Adrenal gland (tissue), 9 donors: ENCODE measurements at regions not wholly inside any gene's neighbourhood (a gene's known extent, or its start where the extent isn't known, plus 50 kb on each side); places are given as distances from the start of the nearest gene placed in this dataset.

Source experiments
- DNase-seq, 7 donors: peaks; one replicate each; pipeline ENCODE4 v3.0.0-alpha.2; 2019 to 2020
- H3K27ac ChIP-seq, 5 donors: fragments of 200-600 bp; sonication (generic) in 4 of 5; 1 replicate in 3 of 5; 2 replicates in 2 of 5; pipeline versions ENCODE4 v1.5.1 to v1.8.0; 2016 to 2020; ENCODE audit warnings: mild to moderate bottlenecking in 1 of 5
- H3K27me3 ChIP-seq: fragments of 200-600 bp; 2 replicates; pipeline ENCODE4 v1.8.0; 2021
- H3K36me3 ChIP-seq, 2 donors: fragments of 200-600 bp; replicated peaks in 1 of 2; 1 replicate in 1 of 2; 2 replicates in 1 of 2; pipeline versions ENCODE4 v1.5.1 to v1.8.0; 2018 to 2022
- H3K4me1 ChIP-seq, 2 donors: fragments of 200-600 bp; replicated peaks in 1 of 2; 1 replicate in 1 of 2; 2 replicates in 1 of 2; pipeline versions ENCODE4 v1.5.1 to v1.8.0; 2018 to 2021
- H3K4me3 ChIP-seq, 4 donors: fragments of 200-600 bp; sonication (generic) in 3 of 4; one replicate each; pipeline ENCODE4 v1.5.1; 2016 to 2018
- H3K9me3 ChIP-seq, 3 donors: fragments of 200-600 bp; sonication (generic) in 1 of 3; replicated peaks in 1 of 3; 1 replicate in 2 of 3; 2 replicates in 1 of 3; pipeline versions ENCODE4 v1.5.1 to v1.8.0; 2016 to 2021
- CTCF ChIP-seq, 6 experiments: fragments of 450-650 bp in 4 of 6; fragments of 200-600 bp in 2 of 6; sonication (generic) in 1 of 6; IDR thresholded peaks; 1 replicate in 5 of 6; 2 replicates in 1 of 6; pipeline versions ENCODE4 v1.5.1 to v1.8.0; 2016 to 2021; ENCODE audit warnings: antibody characterized with exemption in 6 of 6, mild to moderate bottlenecking in 2 of 6, moderate library complexity in 1 of 6
- POLR2A ChIP-seq, 2 donors: fragments of 450-650 bp; IDR thresholded peaks; one replicate each; pipeline ENCODE4 v1.6.1; 2017; ENCODE audit warnings: antibody characterized with exemption in 2 of 2, mild to moderate bottlenecking in 2 of 2, moderate library complexity in 1 of 2
- WGBS, 4 donors: extraction: QIAGEN DNeasy Blood & Tissue Kit in 2 of 4; methylation state at CpG; one replicate each; pipeline versions ENCODE4 v1.1.5 to v1.1.7; 2013 to 2017; 5-methylcytosine and 5-hydroxymethylcytosine counted together
- intact Hi-C, 2 donors: fragments of 100-400 bp; cut with DNase I; formaldehyde crosslinking; loops; one replicate each; pipeline versions ENCODE4 v1.14.1 to v1.15.0; 2022 to 2023
- donor health status: healthy with polysubstance abuse.
- donor health status: Bipolar disorder and iron deficiency.
- donor health status: DM: yes; HTN: yes; CAD: no.
- donor health status: DM: no; HTN: no; CAD: no.
- donor health status: DM: no; HTN: no; CAD: no.

GRCh38 chr2:46850742-46851141, 64.9 kb downstream of the MCFD2 start:
- H3K4me1 ChIP-seq, result peaks cover 61 to 76% of the 10 kb centered on the region in 2 donors

GRCh38 chr2:46849721-46850556, 65.7 kb downstream of the MCFD2 start:
- H3K4me1 ChIP-seq, result peaks cover 68 to 84% of the 10 kb centered on the region in 2 donors
- H3K27ac ChIP-seq, result peak overlapping the region; percentile 88 to 95 (median 89)
- H3K4me3 ChIP-seq, result no peak overlapping the region
- peak; percentile 49 to 88 (median 83) for DNase-seq
- H3K27me3 ChIP-seq, result no peaks in the 10 kb centered on the region
- no peaks in the 10 kb centered on the region for H3K36me3 ChIP-seq
- H3K9me3 ChIP-seq, result no peaks in the 10 kb centered on the region
- intact Hi-C loops, result no loop called here
- WGBS, 4 donors, result 31 to 33% (median 31%) methylated on average over 12 to 13 of the region's 13 CpGs
- TF ChIP-seq CTCF (IDR thresholded peaks at IDR 0.05), result no peak
- TF ChIP-seq POLR2A (IDR thresholded peaks at IDR 0.05), result peak in 1 of 2 donors; percentile 33

More at GRCh38 chr2:46850742-46851141, 64.9 kb downstream of the MCFD2 start:
- Histone ChIP-seq H3K9me3 (no peaks in the 10 kb centered on the region), H3K4me3 (no peak overlapping the region), H3K27ac (peak overlapping the region; percentile 88 to 95 (median 89)), H3K36me3 (no peaks in the 10 kb centered on the region), H3K27me3 (no peaks in the 10 kb centered on the region)
- WGBS, 4 donors, result 17 to 57% (median 33%) methylated on average over 2 to 3 of the region's 3 CpGs
- DNase-seq, result peak; percentile 82 to 94 (median 89)
- peak in 1 of 6 experiments; percentile 17 for TF ChIP-seq CTCF (IDR thresholded peaks at IDR 0.05)
- TF ChIP-seq POLR2A (IDR thresholded peaks at IDR 0.05), result peak in 1 of 2 donors; percentile 65
- intact Hi-C loops, result no loop called here

- H3K36me3 ChIP-seq, result no peaks in the 10 kb centered on the region
- H3K4me1 ChIP-seq, result peaks cover 62 to 77% of the 10 kb centered on the region in 2 donors
- WGBS, 4 donors, result 56 to 79% (median 60%) methylated on average over 7 of the region's 7 CpGs
- H3K4me3 ChIP-seq, result no peak overlapping the region
- peak overlapping the region; percentile 88 to 95 (median 89) for H3K27ac ChIP-seq
- TF ChIP-seq POLR2A (IDR thresholded peaks at IDR 0.05) (no peak), CTCF (IDR thresholded peaks at IDR 0.05) (no peak)
- no peaks in the 10 kb centered on the region for H3K9me3 ChIP-seq
- DNase-seq, result no peak
- intact Hi-C loops, result no loop called here
- no peaks in the 10 kb centered on the region for H3K27me3 ChIP-seq
These were observed 66.4 kb downstream of the MCFD2 start for GRCh38 chr2:46849046-46849715.

GRCh38 chr2:46848447-46848846, 67.2 kb downstream of the MCFD2 start:
- Histone ChIP-seq H3K4me3 (no peak overlapping the region), H3K27me3 (no peaks in the 10 kb centered on the region), H3K36me3 (no peaks in the 10 kb centered on the region), H3K27ac (peak overlapping the region; percentile 88 to 95 (median 89)), H3K4me1 (peaks cover 62 to 75% of the 10 kb centered on the region in 2 donors), H3K9me3 (no peaks in the 10 kb centered on the region)
- peak in 3 of 7 donors; percentile 39 to 66 (median 51) for DNase-seq
- no peak for TF ChIP-seq POLR2A (IDR thresholded peaks at IDR 0.05)
- no peak for TF ChIP-seq CTCF (IDR thresholded peaks at IDR 0.05)
- intact Hi-C loops, result no loop called here
- WGBS, 4 donors, result 16 to 63% (median 30%) methylated on average over 2 to 5 of the region's 5 CpGs
